SK-N-SH (cell line): ENCODE measurements at regions not wholly inside any gene's neighbourhood (a gene's known extent, or its start where the extent isn't known, plus 50 kb on each side); places are given as distances from the start of the nearest gene placed in this dataset.

Experiments
- ELF1 ChIP-seq: IDR thresholded peaks from 2 replicates; pipeline ENCODE4 v1.4.0; 2012
- EP300 ChIP-seq, 2 experiments: IDR thresholded peaks; 2 replicates each; pipeline versions ENCODE4 v1.4.0 to v1.6.1; 2012; ENCODE audit warnings: borderline replicate concordance in 1 of 2, low read depth in 1 of 2, low read length in 1 of 2
- EZH2phosphoT487 ChIP-seq: fragments of 200-600 bp; sonication (generic); IDR thresholded peaks from 2 replicates; pipeline ENCODE4 v1.6.1; 2017; ENCODE audit warnings: low read depth, mixed run types, mild to moderate bottlenecking, antibody characterized with exemption, moderate library complexity, borderline replicate concordance
- FOXM1 ChIP-seq: IDR thresholded peaks from 2 replicates; pipeline ENCODE4 v1.4.0; 2012; ENCODE audit warnings: low read depth, mild to moderate bottlenecking
- GABPA ChIP-seq: IDR thresholded peaks from 2 replicates; pipeline ENCODE4 v1.4.0; 2012; ENCODE audit warnings: low read depth, mild to moderate bottlenecking
- NRF1 ChIP-seq: IDR thresholded peaks from 2 replicates; pipeline ENCODE4 v1.6.1; 2012; ENCODE audit warnings: low read depth, mild to moderate bottlenecking, low read length
- POLR2AphosphoS5 ChIP-seq: IDR thresholded peaks from 2 replicates; pipeline ENCODE4 v1.6.1; 2012; ENCODE audit warnings: low read depth, low read length
- RFX5 ChIP-seq: IDR thresholded peaks from 2 replicates; pipeline ENCODE4 v1.6.1; 2012; ENCODE audit warnings: mild to moderate bottlenecking, improper control_type of control experiment, low read length
- YY1 ChIP-seq: IDR thresholded peaks from 2 replicates; pipeline ENCODE4 v1.4.0; 2012; ENCODE audit warnings: low read depth, mild to moderate bottlenecking
- TF ChIP-seq, protein P1 (sequence below): fragments of 200-600 bp; sonication (generic); IDR thresholded peaks from 2 replicates; pipeline ENCODE4 v1.6.1; 2017; ENCODE audit warnings: antibody characterized with exemption, mild to moderate bottlenecking, moderate library complexity

- TF ChIP-seq, protein P1, sequence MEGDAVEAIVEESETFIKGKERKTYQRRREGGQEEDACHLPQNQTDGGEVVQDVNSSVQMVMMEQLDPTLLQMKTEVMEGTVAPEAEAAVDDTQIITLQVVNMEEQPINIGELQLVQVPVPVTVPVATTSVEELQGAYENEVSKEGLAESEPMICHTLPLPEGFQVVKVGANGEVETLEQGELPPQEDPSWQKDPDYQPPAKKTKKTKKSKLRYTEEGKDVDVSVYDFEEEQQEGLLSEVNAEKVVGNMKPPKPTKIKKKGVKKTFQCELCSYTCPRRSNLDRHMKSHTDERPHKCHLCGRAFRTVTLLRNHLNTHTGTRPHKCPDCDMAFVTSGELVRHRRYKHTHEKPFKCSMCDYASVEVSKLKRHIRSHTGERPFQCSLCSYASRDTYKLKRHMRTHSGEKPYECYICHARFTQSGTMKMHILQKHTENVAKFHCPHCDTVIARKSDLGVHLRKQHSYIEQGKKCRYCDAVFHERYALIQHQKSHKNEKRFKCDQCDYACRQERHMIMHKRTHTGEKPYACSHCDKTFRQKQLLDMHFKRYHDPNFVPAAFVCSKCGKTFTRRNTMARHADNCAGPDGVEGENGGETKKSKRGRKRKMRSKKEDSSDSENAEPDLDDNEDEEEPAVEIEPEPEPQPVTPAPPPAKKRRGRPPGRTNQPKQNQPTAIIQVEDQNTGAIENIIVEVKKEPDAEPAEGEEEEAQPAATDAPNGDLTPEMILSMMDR = peak; percentile 75
- no peak for TF ChIP-seq EP300 (IDR thresholded peaks at IDR 0.05; ENCODE audit: borderline replicate concordance in 1 of 2, low read depth in 1 of 2, low read length in 1 of 2)
- no peak for TF ChIP-seq FOXM1
- TF ChIP-seq RFX5 = no peak
- no peak for TF ChIP-seq ELF1
- no peak for TF ChIP-seq YY1
- no peak for TF ChIP-seq GABPA
- TF ChIP-seq POLR2AphosphoS5 = no peak
- TF ChIP-seq NRF1 = no peak
- no peak for TF ChIP-seq EZH2phosphoT487
Measured at GRCh38 chr18:73980289-73980979, 167.2 kb downstream of the FBXO15 start.
